ENCODE measurements at regions not wholly inside any gene's neighbourhood (a gene's known extent, or its start where the extent isn't known, plus 50 kb on each side); places are given as distances from the start of the nearest gene placed in this dataset.

- no peak overlapping the region for H3K27ac ChIP-seq (ENCODE audit: low read depth, low read length)
- H3K4me2 ChIP-seq (ENCODE audit: low read length), result no peak overlapping the region
- H3K9me3 Mint-ChIP-seq (ENCODE audit: unreplicated experiment), result peaks cover 4% of the 10 kb centered on the region
- H2AFZ ChIP-seq (ENCODE audit: low read depth, low read length), result no peak overlapping the region
- peaks cover 1% of the 10 kb centered on the region for H3K4me1 Mint-ChIP-seq (ENCODE audit: low read depth, unreplicated experiment)
- TF ChIP-seq EZH2 (IDR thresholded peaks at IDR 0.05; ENCODE audit: insufficient read depth, low read length) (no peak), CTCF (IDR thresholded peaks at IDR 0.05; ENCODE audit: insufficient read depth, low read depth, low read length) (no peak)
- no peak overlapping the region for H3K9ac ChIP-seq (ENCODE audit: low read length)
- H3K27me3 Mint-ChIP-seq (ENCODE audit: low read depth, unreplicated experiment), result no peaks in the 10 kb centered on the region
- no peak overlapping the region for H3K4me3 Mint-ChIP-seq (ENCODE audit: unreplicated experiment)
- H4K20me1 ChIP-seq (ENCODE audit: insufficient read depth, low read length), result no peaks in the 10 kb centered on the region
- H3K79me2 ChIP-seq (ENCODE audit: insufficient read depth, low read length), result no peaks in the 10 kb centered on the region
- H3K4me1 ChIP-seq (ENCODE audit: insufficient read depth, low read length), result no peaks in the 10 kb centered on the region
- H3K27ac Mint-ChIP-seq (ENCODE audit: unreplicated experiment), result no peak overlapping the region
- FAIRE-seq, result no peak
- no peaks in the 10 kb centered on the region for H3K9me3 ChIP-seq (ENCODE audit: insufficient read depth, low read depth, low read length)
- H3K36me3 Mint-ChIP-seq (ENCODE audit: low read depth, unreplicated experiment), result no peaks in the 10 kb centered on the region
- no peak overlapping the region for H3K4me3 ChIP-seq (ENCODE audit: insufficient read depth, low read depth, low read length)
- DNase-seq (ENCODE audit: low read depth), result no peak
- no peaks in the 10 kb centered on the region for H3K36me3 ChIP-seq (ENCODE audit: insufficient read depth, low read length)
- H3K27me3 ChIP-seq (ENCODE audit: insufficient read depth, low read length), result no peaks in the 10 kb centered on the region
Observed at GRCh38 chr2:146651361-146651760, 1193.5 kb upstream of the ACVR2A start.

- no peaks in the 10 kb centered on the region for H3K4me1 Mint-ChIP-seq (ENCODE audit: low read depth, unreplicated experiment)
- FAIRE-seq, result no peak
- H4K20me1 ChIP-seq (ENCODE audit: insufficient read depth, low read length), result no peaks in the 10 kb centered on the region
Observed at GRCh38 chr2:146642066-146642465, 1202.8 kb upstream of the ACVR2A start.

More at GRCh38 chr2:146642066-146642465, 1202.8 kb upstream of the ACVR2A start:
- H3K4me1 ChIP-seq (ENCODE audit: insufficient read depth, low read length), result no peaks in the 10 kb centered on the region
- no peak for DNase-seq (ENCODE audit: low read depth)
- no peaks in the 10 kb centered on the region for H3K27me3 Mint-ChIP-seq (ENCODE audit: low read depth, unreplicated experiment)
- no peak overlapping the region for H3K4me3 Mint-ChIP-seq (ENCODE audit: unreplicated experiment)
- H2AFZ ChIP-seq (ENCODE audit: low read depth, low read length), result no peak overlapping the region
- H3K9me3 ChIP-seq (ENCODE audit: insufficient read depth, low read depth, low read length), result no peaks in the 10 kb centered on the region
- no peak overlapping the region for H3K27ac Mint-ChIP-seq (ENCODE audit: unreplicated experiment)
- H3K9ac ChIP-seq (ENCODE audit: low read length), result no peak overlapping the region
- no peaks in the 10 kb centered on the region for H3K79me2 ChIP-seq (ENCODE audit: insufficient read depth, low read length)
- no peak overlapping the region for H3K27ac ChIP-seq (ENCODE audit: low read depth, low read length)
- H3K36me3 Mint-ChIP-seq (ENCODE audit: low read depth, unreplicated experiment), result no peaks in the 10 kb centered on the region
- TF ChIP-seq CTCF (IDR thresholded peaks at IDR 0.05; ENCODE audit: insufficient read depth, low read depth, low read length), result no peak
- TF ChIP-seq EZH2 (IDR thresholded peaks at IDR 0.05; ENCODE audit: insufficient read depth, low read length), result no peak
- no peak overlapping the region for H3K4me2 ChIP-seq (ENCODE audit: low read length)
- peaks cover 12% of the 10 kb centered on the region for H3K9me3 Mint-ChIP-seq (ENCODE audit: unreplicated experiment)
- no peaks in the 10 kb centered on the region for H3K36me3 ChIP-seq (ENCODE audit: insufficient read depth, low read length)
- no peak overlapping the region for H3K4me3 ChIP-seq (ENCODE audit: insufficient read depth, low read depth, low read length)
- no peaks in the 10 kb centered on the region for H3K27me3 ChIP-seq (ENCODE audit: insufficient read depth, low read length)

Measured in astrocyte (in vitro differentiated cells and primary cell).